GM19452 (cell line): ENCODE measurements at regions not wholly inside any gene's neighbourhood (a gene's known extent, or its start where the extent isn't known, plus 50 kb on each side); places are given as distances from the start of the nearest gene placed in this dataset.
"Not testable (repeated sequence)": the region's sequence is repeated elsewhere in the genome, so short reads cannot be mapped to it uniquely, and the experiment has no call there.

Source experiments
- ATAC-seq: cut with Tn5 transposase; IDR thresholded peaks from one replicate; pipeline ENCODE4 v1.9.1; 2021; ENCODE audit not compliant: unreplicated experiment

DNA sequence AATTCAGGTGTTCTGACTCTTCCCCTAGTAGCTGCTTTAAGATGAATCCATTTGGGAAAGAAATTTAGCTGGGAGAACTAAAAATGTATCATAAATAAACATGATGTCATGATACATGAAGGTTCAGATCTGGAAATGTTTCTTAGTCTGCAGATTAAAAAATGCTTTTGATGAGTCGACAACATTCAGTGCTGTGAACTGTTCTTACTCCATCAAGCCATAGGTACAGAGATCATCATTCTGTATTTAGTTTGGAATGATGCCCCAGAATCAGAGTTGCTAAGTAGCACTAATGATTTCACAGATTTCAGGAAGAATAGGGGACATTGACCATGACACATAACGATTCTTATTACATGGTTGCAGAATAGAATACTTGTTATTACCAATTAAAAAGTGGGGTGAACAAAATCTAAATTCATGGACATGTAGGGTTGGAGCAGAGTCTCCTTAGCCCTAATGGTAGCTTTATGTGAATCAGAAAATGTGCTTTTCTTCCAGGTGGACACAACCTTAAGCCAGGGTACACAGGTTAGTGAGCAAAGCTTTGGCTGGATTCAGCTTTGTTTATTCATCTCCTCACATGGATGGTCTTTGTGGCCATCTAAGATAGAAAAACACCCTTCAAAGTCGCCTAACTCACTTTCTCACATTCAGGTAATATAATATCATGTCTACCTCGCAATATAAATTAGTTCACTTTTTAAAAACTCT lies 205.4 kb upstream of the SEL1L start:
- ATAC-seq, result no peak

DNA sequence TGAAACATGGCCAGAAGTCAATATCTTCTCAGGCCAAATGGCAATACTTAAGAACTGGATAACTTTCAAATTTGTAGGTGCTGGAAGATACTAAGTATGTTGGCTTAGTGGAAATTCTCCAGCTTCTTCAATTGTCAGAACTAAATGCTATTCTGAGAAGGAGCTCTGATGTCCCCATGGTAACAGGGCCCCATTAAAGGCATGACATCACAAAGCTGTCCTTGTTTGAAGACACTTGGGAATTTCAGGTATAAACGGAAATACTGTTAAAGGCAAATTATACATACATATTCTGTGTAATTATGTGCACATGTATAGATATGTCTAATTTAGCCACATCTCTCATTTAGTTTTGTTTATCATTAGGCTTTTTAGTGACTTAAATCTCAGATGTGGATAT lies 210.0 kb upstream of the SEL1L start:
- ATAC-seq, result no peak

DNA sequence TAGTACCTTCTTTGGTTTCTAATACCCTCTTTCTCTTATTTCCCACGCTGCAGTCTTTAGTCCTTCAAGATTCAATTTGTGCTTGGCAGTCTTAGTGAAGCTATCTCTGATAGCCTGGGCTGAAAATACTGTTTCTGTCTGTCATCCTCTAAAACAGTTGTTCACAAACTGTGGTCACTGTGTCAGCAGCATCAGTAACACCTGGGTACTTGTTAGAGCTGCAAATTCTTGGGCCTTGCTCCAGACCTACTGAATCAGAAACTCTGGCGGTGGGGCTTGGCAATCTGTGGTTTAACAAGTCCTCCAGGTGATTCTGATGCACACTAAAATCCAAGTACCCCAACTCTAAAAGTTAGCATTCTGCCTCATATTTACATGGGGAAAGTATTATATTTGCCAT lies 217.5 kb upstream of the SEL1L start:
- ATAC-seq, result no peak

DNA sequence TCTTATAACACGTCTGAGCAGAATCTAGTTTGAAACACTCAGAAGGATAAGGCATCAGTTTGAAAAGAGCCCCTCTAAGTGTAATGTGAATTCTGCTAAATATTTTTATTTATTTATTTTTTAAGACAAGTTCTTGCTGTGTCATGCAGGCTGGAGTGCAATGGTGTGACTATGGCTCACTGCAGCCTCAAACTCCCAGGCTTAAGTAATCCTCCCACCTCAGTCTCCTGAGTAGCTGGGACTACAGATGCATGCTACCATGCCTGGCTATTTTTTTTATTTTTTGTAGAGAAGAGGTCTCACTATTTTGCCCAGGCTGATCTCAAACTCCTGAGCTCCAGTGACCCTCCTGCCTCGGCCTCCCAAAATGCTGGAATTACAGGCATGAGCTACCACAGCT lies 225.9 kb upstream of the SEL1L start:
- ATAC-seq, result no peak

DNA sequence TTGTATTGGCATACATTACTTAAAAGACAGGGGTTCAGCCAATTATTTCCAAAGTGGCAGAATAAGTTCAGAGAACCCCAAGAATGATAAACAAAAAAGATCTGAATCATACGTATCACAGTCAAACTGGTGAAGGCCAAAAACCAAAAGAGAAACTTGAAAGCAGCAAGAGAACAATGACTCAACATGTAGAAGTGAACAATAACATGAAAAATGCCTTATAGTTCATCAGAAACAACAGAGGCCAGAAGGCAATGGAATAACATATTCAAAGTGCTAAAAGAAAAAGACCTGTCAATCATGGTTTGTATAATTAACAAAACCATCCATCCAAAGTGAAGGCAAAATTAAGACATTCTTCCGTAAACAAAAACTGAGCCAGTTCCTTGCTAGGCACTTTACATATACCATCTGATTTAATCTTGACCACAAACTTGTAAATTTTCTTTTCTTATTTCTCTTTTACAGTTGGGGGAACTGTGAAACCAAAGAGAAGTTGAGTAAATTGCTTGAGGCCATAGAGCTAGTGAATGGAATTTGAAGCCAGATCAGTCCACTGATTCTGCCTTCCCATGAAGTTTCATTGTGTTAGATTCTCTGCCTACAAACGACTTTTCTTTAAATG lies 232.1 kb upstream of the SEL1L start:
- no peak for ATAC-seq

DNA sequence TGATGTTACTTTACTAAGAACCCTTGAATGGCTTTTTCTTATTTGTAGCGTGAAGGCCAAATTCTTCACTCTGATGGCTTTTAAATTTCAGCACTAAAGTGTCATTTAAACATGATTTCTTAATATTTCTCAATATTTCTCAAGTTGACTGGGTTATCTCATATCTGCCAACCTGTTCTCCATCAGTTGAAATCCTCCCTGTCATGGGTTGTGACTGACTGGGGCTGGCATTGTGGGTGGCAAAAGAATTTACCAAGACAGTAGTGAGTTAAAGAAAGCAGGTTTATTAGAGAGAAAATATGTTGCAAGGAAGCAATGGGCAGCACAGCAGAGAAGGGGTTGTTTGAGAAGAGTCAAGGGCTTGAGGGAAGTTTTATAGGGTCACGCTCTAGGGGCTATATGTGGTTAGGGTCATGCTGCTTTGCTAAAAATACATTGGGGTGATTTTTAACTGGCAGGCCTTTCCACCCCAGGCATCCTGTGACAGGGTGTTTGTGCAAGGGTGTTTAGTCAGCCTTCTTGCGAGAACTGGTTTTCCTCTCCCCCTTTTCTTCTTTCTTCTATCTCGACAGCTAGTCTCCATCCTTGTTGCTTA lies 232.8 kb upstream of the SEL1L start:
- no peak for ATAC-seq

DNA sequence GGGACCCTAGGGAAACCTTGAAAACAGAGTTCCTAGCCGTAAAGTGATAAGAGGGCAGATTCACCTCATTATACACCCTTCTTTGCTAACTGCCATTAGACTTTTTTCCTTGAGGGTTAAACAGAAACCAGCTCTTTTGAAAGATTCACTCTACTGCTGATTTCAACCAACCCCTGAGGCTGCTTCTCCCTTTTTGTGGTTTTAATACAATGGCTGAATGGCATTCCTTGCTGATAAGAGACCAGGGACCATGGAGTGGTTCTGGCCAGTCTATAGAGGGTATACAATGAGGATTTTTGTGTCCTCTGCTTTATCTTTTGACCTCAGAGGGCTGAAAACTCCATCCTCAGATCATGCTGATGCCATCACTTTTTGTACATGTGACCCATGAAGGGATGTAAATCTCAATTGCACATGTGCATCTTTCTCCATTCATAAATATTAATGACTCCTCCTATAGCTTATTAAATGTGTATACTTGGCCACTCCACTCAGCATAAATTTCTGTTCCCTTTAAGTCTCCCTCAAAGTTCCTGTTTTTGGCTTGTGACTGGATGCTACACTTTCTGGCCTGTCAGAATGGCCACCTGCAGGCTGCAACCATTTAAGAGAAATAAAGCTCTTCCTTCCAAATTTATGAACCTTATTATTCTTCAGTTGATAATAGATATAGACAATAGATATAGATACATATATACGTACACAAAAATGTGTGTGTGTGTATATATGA lies 233.8 kb upstream of the SEL1L start:
- ATAC-seq, result no peak

DNA sequence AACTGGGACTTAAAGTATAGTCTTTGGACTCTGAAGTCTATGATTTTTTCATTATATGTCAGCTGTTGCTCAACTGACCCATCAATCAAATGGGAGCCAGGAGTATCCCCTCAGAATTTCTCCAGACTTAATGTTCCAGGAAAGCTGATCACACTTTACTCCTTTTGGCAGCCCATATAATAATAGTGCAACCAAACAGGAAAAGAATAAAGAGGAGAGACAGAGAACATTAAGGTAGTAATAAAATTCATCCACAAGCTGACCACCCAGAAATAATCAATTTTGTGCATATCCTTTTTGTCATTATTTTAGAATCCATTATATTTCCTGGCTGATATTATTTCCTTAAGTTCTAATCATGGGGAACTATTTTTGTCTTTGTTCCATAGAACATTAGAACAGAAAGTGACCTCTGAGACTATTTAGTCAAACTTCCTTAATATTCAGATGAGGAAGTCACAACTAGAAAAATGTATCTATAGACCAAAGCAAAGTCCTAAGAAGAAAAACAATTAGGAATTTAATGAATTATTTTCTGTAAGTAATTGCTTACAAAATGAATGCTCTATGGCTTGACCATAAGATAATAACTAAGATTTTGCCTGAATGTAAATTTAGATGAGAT lies 238.1 kb upstream of the SEL1L start:
- ATAC-seq, result no peak

DNA sequence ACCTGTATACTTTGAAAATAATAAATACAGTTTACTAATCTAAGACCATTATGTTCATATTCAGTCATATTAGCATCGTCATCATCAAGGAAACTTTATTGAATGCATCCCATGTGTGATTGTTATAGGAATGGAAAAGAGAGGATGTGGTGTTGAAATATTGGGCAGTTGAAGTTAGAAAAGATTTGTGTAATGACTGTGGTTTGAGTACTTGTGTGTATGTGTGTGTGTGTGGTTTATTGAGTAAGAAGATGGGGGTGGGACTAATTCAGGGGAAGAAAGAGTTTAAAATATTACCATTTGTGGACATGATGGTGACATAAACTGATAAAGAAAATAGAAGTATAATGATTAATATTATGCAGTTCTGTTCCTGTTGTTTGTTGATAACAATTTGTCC lies 238.7 kb upstream of the SEL1L start:
- ATAC-seq, result no peak

DNA sequence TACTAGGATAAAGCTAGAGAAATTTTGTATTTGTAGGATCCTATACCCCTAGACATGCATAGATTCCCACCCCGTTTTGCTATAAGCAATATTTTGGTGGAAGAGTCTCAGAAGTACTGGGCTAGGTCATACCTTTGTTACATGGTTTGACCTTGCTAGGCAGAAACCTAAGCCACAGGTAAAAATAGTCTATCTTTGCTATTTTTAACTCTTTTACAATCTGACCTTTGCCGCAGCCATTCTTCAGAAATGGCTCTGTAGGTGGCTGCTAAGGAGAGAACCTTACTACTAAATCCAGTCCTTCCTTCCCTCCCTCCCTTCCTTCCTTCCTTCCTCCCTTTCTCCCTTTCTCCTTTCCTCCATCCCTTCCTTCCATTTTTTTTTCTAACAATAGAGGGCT lies 242.9 kb upstream of the SEL1L start:
- no peak for ATAC-seq

DNA sequence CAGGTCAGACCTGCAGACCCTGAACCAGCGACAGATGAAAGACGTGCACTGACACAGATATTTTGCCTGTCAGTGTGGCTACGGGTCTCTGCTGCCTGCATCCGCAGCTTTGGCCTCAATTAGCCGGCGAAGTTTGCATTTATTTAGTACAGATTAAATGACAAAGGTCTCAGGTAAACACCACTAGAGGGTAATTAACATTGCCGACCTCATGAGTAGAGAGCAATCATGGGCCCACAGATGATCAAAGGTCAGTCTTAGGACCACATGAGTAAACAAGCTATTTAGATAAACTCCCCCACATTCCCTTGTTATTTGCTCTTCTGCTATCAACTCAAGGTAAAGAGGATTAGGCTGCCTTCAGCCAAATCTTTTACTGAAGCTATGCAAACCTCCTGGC lies 248.1 kb upstream of the SEL1L start:
- not testable (repeated sequence) for ATAC-seq

DNA sequence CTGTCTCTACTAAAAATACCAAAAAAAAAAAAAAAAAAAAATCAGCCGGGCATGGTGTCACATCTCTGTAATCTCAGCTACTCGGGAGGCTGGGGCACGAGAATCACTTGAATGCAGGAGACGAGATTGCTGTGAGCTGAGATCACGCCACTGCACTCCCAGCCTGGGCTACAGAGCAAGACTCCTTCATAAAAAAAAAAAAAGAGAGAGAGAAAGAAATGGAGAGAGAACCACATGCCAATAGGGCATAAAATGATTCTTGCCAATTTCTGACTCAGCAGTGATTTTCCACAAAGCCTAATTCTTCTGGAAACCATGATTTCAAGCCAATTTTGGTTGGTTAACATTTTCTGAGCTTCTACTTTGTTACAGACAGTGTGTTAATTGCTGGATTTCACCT lies 250.4 kb upstream of the SEL1L start:
- no peak for ATAC-seq

DNA sequence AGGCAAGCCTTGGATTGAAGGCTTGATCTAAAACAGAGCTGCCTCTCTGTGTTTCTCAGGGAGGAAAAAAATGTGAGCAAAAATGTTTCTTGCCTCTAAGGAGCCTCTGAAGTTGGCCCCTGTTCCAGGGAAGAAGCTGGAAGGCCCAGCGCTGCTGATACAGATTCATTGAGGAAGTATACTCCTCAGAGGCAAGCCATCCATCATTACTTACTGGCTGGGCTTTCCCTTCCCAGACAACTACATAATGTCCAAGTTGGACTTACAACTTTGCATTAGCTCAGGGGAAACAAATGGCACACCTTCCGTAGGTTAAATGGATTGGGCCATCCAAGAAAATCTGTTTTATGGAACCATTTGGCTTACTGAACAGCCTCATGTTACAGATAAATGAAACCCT lies 263.7 kb upstream of the SEL1L start:
- ATAC-seq, result no peak

DNA sequence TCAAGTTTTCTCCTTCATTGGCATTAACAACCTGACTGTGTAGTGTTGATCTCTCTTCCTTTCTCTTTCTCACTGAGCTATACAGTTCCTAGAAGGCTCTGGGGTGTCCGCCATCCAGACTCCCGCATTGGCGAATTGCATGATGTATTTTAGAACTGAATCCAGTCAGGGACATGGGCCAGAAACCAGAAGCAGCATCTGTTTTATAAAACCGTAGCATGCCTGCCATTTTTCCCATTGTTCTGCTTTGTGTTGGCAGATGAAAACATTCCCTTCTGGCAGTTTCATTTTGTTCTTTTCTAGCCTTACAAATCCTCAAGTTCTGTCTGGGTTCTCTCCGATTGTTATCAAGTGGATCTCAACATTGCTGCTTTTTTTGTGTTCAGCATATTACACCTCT lies 268.3 kb upstream of the SEL1L start:
- ATAC-seq, result no peak

DNA sequence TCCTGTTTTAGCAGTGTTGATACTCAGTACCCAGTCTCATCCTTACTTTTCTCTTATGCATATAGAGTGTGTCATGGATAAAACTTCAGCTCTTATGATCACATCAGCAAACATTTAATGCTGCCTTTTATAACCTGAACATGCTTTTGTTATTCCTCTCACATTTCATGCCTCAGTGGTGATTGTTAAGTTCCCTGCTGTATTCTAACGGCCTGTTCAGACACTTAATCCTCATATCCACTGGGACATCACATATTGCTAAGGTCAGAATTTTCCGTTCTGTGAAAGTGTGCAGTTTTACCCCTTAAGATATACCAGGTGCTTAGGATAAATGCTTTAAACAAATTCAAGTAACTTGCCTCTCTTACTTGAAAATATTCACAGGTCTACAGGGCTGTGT lies 268.7 kb upstream of the SEL1L start:
- ATAC-seq, result no peak

DNA sequence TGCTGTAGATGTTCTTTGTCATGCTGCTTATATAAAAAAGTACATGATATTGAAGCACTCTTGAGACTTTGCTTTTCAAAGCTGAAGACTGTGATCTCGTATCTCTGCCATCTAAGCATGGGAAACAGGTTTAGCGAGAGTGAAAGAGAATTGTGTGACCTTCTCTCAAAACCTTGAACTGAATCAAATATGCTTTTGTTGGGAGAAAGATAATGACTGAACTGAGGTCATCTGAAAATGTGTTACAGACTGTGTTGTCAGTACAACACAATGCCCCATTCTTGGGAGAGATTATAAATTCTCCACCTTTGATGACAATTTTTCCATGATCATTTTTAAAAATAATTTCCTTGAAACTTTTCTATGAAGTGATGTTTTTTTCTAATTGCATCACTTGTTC lies 272.1 kb upstream of the SEL1L start:
- no peak for ATAC-seq

DNA sequence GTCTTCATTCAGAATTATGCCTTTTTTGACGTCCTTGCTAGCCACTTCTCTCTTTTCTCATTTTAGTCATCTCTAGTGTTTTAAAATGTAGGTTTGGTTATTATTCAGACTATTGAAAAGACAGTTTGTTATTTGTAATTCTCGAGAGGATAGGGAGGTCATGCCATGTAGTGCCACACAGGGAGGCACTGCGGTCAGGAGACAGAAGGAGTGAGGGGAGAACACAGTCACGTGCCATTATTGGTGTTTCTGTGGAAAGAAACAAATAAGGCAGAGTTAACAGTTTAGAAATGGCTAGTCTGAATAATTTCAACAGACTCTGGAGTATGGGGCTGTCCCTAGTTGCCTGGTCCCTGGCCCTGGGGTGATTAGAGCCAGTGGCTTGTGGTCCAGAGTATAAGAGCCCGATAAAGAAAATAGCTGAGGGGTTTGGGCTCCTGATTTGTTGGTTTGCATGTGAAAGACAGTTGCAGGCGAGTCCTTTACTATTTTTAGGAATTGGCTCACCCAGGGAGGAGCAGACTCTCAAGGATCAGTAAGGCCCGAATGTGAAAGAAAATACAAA lies 278.1 kb upstream of the SEL1L start:
- no peak for ATAC-seq

DNA sequence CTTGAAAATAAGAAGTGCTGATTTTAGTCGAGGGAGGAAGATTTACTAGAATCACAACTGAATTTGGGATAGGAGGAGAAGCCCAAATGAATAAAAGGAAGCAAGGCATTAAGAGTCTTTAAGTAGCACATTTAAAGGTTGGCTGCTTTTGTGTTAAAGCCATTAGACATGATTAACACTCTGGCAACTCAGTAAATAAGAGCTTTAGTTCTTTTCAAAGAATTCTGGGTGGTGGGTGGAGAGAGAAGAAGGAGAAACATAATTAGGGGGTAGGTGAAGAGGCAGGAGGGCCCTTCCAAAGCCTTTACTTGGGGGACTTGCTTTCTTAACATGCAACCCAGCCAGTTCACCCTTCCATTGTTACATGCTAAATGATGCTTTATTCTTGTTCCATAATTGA lies 284.6 kb upstream of the SEL1L start:
- ATAC-seq, result no peak

DNA sequence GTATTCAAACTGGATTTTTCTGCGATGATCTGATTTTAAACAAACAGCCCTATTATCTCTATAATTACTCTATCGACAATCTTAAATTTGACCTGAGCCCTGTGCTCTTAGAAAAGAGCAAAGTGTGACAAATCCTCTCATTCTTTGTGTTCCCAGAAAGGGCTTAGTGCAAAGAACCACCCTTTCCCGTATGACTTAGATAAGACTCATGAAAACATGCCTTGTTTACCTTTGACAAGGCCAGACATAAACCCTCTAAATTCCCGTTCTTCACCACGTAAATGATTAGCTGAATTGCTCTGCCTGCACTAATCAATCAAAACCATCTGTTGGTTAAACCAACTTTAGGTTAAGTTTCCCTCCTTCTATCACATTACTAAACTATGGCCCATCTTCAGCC lies 285.7 kb upstream of the SEL1L start:
- ATAC-seq, result no peak

DNA sequence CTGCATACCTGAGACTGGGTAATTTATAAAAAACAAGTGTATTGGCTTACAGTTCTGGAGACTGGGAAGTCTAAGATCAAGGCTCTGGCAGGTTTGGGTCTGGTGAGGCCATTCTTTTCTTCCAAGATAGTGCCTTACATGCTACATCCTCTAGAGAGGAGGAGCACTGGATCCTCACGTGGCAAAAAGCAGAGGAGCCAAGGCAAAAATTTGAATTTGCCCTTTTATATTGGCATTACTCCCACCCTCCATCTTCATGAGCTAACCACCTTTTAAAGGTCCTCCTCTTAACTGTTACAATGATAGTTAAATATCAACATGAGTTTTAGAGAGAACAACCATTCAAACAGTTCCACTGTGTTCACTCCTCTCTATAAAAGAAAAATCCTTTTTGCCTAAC lies 286.3 kb upstream of the SEL1L start:
- ATAC-seq, result no peak

DNA sequence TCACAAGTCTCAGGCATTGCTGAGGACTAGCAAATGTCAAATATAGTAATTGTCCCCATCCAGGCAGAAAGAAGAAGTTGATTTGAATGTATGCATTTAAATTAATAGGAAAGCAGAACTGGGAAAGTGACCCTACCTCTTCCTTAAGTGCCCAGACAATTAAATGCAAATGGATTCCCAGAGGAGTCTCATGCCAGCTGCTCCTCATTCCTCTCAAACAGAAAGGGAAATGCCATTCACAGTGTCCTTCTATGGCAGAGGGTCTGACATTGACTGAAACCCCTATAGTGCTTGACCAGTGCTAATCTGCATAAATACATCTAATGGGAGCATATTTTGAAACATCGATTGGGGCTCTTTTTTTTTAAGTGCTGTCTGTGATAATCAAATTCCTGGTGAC lies 292.4 kb upstream of the SEL1L start:
- no peak for ATAC-seq
